K562 (cell line): ENCODE measurements at regions not wholly inside any gene's neighbourhood (a gene's known extent, or its start where the extent isn't known, plus 50 kb on each side); places are given as distances from the start of the nearest gene placed in this dataset.

Source experiments
- CBX1 ChIP-seq: sonication (generic); IDR thresholded peaks from 2 replicates; pipeline ENCODE4 v1.6.1; 2016; ENCODE audit warnings: antibody characterized with exemption, low read depth, mild to moderate bottlenecking
- CTCF ChIP-seq, 3 experiments: IDR thresholded peaks in 2 of 3; conservative IDR thresholded peaks in 1 of 3; 2 replicates each; pipeline ENCODE4 v1.5.1; 2011 to 2012; ENCODE audit warnings: low read length in 3 of 3, mild to moderate bottlenecking in 3 of 3, control low read depth in 2 of 3, improper control_type of control experiment in 1 of 3, inconsistent platforms in 1 of 3, low read depth in 1 of 3, mixed read lengths in 1 of 3, moderate library complexity in 1 of 3; ENCODE audit not compliant: insufficient read depth in 2 of 3
- GTF2F1 ChIP-seq: IDR thresholded peaks from 2 replicates; pipeline ENCODE4 v1.6.1; 2011; ENCODE audit warnings: low read depth, low read length, improper control_type of control experiment
- KDM1A ChIP-seq, 2 experiments: fragments of 450-650 bp; IDR thresholded peaks; 2 replicates each; pipeline ENCODE4 v1.6.1; 2016; ENCODE audit warnings: mild to moderate bottlenecking in 2 of 2
- SMC3 ChIP-seq: conservative IDR thresholded peaks from 2 replicates; pipeline ENCODE4 v1.6.1; 2011; ENCODE audit warnings: low read depth, low read length, improper control_type of control experiment; ENCODE audit not compliant: insufficient read depth
- TCF15 ChIP-seq: fragments of 250-450 bp; sonication (Bioruptor Pico); IDR thresholded peaks from 2 replicates; pipeline ENCODE4 v1.8.0; 2022; ENCODE audit warnings: moderate library complexity, mild to moderate bottlenecking, inconsistent platforms
- ZNF174 ChIP-seq: fragments of 250-450 bp; sonication (Bioruptor Pico); IDR thresholded peaks from 2 replicates; pipeline ENCODE4 v1.4.0; 2020; ENCODE audit warnings: mild to moderate bottlenecking

- TF ChIP-seq CTCF (IDR thresholded peaks at IDR 0.05 in 2 of 3, conservative IDR thresholded peaks at IDR 0.05 in 1 of 3; ENCODE audit: insufficient read depth in 2 of 3, low read depth in 1 of 3, low read length in 3 of 3), result no peak
- TF ChIP-seq GTF2F1, result no peak
- no peak for TF ChIP-seq CBX1
- no peak for TF ChIP-seq KDM1A (IDR thresholded peaks at IDR 0.05)
- TF ChIP-seq ZNF174 (CRISPR knock-in tag), result no peak
- no peak for TF ChIP-seq SMC3
- TF ChIP-seq TCF15, result no peak
Observed at GRCh38 chr1:80534606-80535360, 1266.0 kb upstream of the ADGRL2 start.
